ENCODE measurements at regions not wholly inside any gene's neighbourhood (a gene's known extent, or its start where the extent isn't known, plus 50 kb on each side); places are given as distances from the start of the nearest gene placed in this dataset.
A peak's percentile ranks its signal among the peaks of the same experiment; 100 is the strongest.

DNA sequence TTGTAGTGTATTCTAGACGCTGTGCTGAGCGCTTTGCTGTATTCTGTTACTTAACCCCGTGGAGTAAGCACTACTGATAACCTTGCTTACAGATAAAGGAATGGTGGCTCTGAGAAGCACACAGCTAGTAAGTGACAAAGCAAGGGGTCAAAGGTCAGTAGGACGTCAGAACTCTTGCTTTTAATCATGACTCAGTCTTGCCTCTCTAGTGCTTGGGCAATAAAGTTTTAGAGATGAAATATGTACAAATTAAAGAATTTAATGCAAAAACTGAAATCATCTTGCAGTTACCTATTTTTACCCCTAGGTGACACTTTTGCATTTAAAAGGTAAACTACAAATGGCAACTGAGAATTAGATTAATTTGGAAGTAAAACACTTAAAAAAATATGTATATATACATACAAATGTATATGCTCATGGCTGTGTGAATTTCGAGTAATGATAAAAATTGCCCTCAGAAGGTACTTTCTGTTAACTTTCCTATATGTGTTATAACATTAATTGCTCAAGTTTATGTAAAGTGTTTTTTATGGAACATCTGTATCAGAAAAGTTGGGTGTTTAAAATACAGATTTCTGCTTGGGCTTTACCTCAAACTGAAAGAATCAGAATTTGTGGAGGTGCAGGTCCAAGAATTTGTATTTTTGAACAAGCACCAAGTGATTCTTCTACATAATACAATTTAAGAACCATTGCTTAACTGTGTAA is 175.1 kb upstream of the DAB2 start:
- H3K9me3 ChIP-seq: no peaks in the 10 kb centered on the region
- H3K4me3 ChIP-seq: no peak overlapping the region
- intact Hi-C loops (cut with DNase I, micrococcal nuclease): no loop called here
- peak; percentile 9 for TF ChIP-seq CTCF (IDR thresholded peaks at IDR 0.05)
- ATAC-seq (peak; percentile 96), DNase-seq (peak in 1 of 3 donors; percentile 56)
- no peaks in the 10 kb centered on the region for H3K4me1 ChIP-seq (ENCODE audit: low read depth)
- H3K36me3 ChIP-seq (ENCODE audit: low read depth): no peaks in the 10 kb centered on the region

GRCh38 chr5:39598661-39599248 is 174.0 kb upstream of the DAB2 start:
- DNase-seq: no peak
- Histone ChIP-seq H3K9me3 (no peaks in the 10 kb centered on the region), H3K36me3 (ENCODE audit: low read depth) (no peaks in the 10 kb centered on the region), H3K4me1 (ENCODE audit: low read depth) (no peaks in the 10 kb centered on the region), H3K4me3 (no peak overlapping the region)
- no peak for TF ChIP-seq CTCF (IDR thresholded peaks at IDR 0.05)
- no peak for ATAC-seq
- intact Hi-C loops (cut with DNase I, micrococcal nuclease): no loop called here

DNA sequence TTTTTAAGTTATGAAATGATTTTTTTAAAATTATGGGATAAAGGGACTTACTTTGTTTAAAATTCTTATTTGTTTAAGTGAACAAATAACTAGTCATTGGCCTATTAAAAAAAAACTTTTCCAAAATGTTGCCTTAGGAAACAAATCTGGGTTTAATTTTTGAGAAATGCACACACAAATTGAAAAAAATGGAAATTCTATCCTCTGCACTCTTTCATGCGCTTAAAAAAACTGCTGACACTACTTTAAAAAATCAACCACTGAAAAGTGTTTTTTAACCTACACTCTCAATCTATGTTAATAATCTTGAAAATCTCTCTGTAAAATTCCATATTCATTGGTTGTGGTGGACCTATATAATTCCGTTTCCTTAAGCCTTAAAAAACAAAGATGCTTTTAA is 163.4 kb upstream of the DAB2 start:
- ATAC-seq (no peak), DNase-seq (no peak)
- H3K9me3 ChIP-seq: no peaks in the 10 kb centered on the region
- H3K4me1 ChIP-seq (ENCODE audit: low read depth): no peaks in the 10 kb centered on the region
- no peak for TF ChIP-seq CTCF (IDR thresholded peaks at IDR 0.05)
- no peak overlapping the region for H3K4me3 ChIP-seq
- no peaks in the 10 kb centered on the region for H3K36me3 ChIP-seq (ENCODE audit: low read depth)
- intact Hi-C loops (cut with DNase I, micrococcal nuclease): no loop called here

DNA sequence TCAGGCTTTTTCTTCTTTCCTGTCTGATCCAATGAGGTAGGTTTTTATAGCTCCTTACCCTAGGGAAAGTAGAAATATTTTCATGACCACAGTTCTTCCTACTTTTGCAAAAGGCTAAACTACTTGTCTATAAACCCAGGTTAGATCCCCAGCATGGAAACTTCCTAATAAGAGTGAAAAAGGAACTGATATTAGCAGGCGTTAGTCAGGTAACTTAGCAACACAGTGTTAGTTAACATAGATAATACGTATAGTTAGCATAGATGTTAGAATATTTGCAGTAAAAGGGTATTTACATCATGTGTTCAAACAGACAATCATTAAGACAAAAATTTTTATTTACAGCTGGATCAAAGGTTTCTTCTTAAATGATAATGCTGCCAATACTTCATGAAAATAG is 162.9 kb upstream of the DAB2 start:
- Histone ChIP-seq H3K36me3 (ENCODE audit: low read depth) (no peaks in the 10 kb centered on the region), H3K4me1 (ENCODE audit: low read depth) (no peaks in the 10 kb centered on the region), H3K9me3 (no peaks in the 10 kb centered on the region), H3K4me3 (no peak overlapping the region)
- DNase-seq (no peak), ATAC-seq (no peak)
- intact Hi-C loops (cut with DNase I, micrococcal nuclease): no loop called here
- no peak for TF ChIP-seq CTCF (IDR thresholded peaks at IDR 0.05)

GRCh38 chr5:39586185-39586584 is 161.4 kb upstream of the DAB2 start:
- intact Hi-C loops (cut with DNase I, micrococcal nuclease): no loop called here
- DNase-seq: no peak
- no peak for ATAC-seq
- Histone ChIP-seq H3K36me3 (ENCODE audit: low read depth) (no peaks in the 10 kb centered on the region), H3K4me3 (no peak overlapping the region), H3K4me1 (ENCODE audit: low read depth) (peaks cover 3% of the 10 kb centered on the region), H3K9me3 (no peaks in the 10 kb centered on the region)
- no peak for TF ChIP-seq CTCF (IDR thresholded peaks at IDR 0.05)
